Pancreas (tissue), 10 donors: ENCODE measurements at regions not wholly inside any gene's neighbourhood (a gene's known extent, or its start where the extent isn't known, plus 50 kb on each side); places are given as distances from the start of the nearest gene placed in this dataset.
"Not testable (repeated sequence)": the region's sequence is repeated elsewhere in the genome, so short reads cannot be mapped to it uniquely, and the experiment has no call there.

Experiments used
- ATAC-seq, 4 donors: fragments of 200-7000 bp; cut with Tn5 transposase; one replicate each; pipeline versions ENCODE4 v1.8.0 to v1.9.1; 2020; ENCODE audit warnings: mild to moderate bottlenecking in 4 of 4, moderate library complexity in 4 of 4
- DNase-seq, 6 donors: peaks; one replicate each; pipeline ENCODE4 v3.0.0-alpha.2; 2020
- FAIRE-seq: peaks from 2 replicates; lab custom pipeline; 2012; peaks lifted over from hg19 to GRCh38; lab: Jason Lieb, UNC
- H3K27ac ChIP-seq, 4 donors: fragments of 200-600 bp; sonication (generic); 1 replicate in 3 of 4; 2 replicates in 1 of 4; pipeline versions ENCODE4 v1.5.0 to v1.8.0; 2020
- H3K27me3 ChIP-seq, 4 donors: fragments of 200-600 bp; one replicate each; pipeline ENCODE4 v1.8.0; 2021
- H3K36me3 ChIP-seq, 3 donors: fragments of 200-600 bp; sonication (generic) in 1 of 3; one replicate each; pipeline versions ENCODE4 v1.5.0 to v1.8.0; 2020 to 2021
- H3K4me1 ChIP-seq, 3 donors: fragments of 200-600 bp; one replicate each; pipeline ENCODE4 v1.8.0; 2021
- H3K4me3 ChIP-seq, 4 donors: fragments of 200-600 bp; sonication (generic) in 2 of 4; one replicate each; pipeline versions ENCODE4 v1.5.0 to v1.8.0; 2020 to 2021
- H3K9me3 ChIP-seq, 4 donors: fragments of 200-600 bp; one replicate each; pipeline ENCODE4 v1.8.0; 2021
- CTCF ChIP-seq, 4 donors: fragments of 200-600 bp; sonication (generic) in 3 of 4; IDR thresholded peaks; one replicate each; pipeline versions ENCODE4 v1.5.0 to v1.8.0; 2021; ENCODE audit warnings: antibody characterized with exemption in 4 of 4
- WGBS, 2 donors: extraction: QIAGEN DNeasy Blood & Tissue Kit; methylation state at CpG; one replicate each; pipeline ENCODE4 v1.1.7; 2013; 5-methylcytosine and 5-hydroxymethylcytosine counted together
- intact Hi-C, 3 donors: fragments of 100-400 bp; cut with DNase I; formaldehyde crosslinking; loops; one replicate each; pipeline versions ENCODE4 v1.11.1 to v1.14.2; 2022
- donor health status: healthy with polysubstance abuse.
- donor health status: DM: no; HTN: no; CAD: no; lungs with moderate emphysema.
- donor health status: DM: no; HTN: no; CAD: no.
- donor health status: control.
- donor health status: control.
- donor health status: Bipolar disorder and iron deficiency.
- donor health status: DM: yes; HTN: yes; CAD: no.
- donor health status: DM: no; HTN: no; CAD: no.
- donor health status: DM: no; HTN: no; CAD: no.
- donor health status: DM: yes; HTN: yes; CAD: no.

- intact Hi-C loops = no loop called here
- FAIRE-seq (no peak), DNase-seq (no peak), ATAC-seq (no peak)
- TF ChIP-seq CTCF (IDR thresholded peaks at IDR 0.05) = no peak
- Histone ChIP-seq H3K27me3 (peaks cover 0 to 5% (median 0%) of the 10 kb centered on the region in 4 donors), H3K4me1 (no peaks in the 10 kb centered on the region), H3K4me3 (no peak overlapping the region), H3K9me3 (no peaks in the 10 kb centered on the region), H3K27ac (no peak overlapping the region), H3K36me3 (no peaks in the 10 kb centered on the region)
- WGBS, 2 donors = 96 to 100% methylated on average over 1 of the region's 1 CpG
Observed at GRCh38 chrX:101787934-101788333, 128.3 kb upstream of the ARMCX2 start.

GRCh38 chrX:101785142-101785541, 125.5 kb upstream of the ARMCX2 start:
- no peaks in the 10 kb centered on the region for H3K4me1 ChIP-seq
- ATAC-seq (no peak), DNase-seq (no peak), FAIRE-seq (no peak)
- peaks cover 0 to 8% (median 0%) of the 10 kb centered on the region in 4 donors for H3K27me3 ChIP-seq
- no peak overlapping the region for H3K27ac ChIP-seq
- H3K9me3 ChIP-seq = no peaks in the 10 kb centered on the region
- H3K4me3 ChIP-seq = no peak overlapping the region
- H3K36me3 ChIP-seq = no peaks in the 10 kb centered on the region
- TF ChIP-seq CTCF (IDR thresholded peaks at IDR 0.05) = no peak
- 27 to 39% methylated on average over 1 of the region's 1 CpG for WGBS, 2 donors
- intact Hi-C loops = no loop called here

GRCh38 chrX:101780421-101780820, 120.8 kb upstream of the ARMCX2 start:
- FAIRE-seq, H3K4me1 ChIP-seq, DNase-seq, H3K27me3 ChIP-seq, H3K9me3 ChIP-seq, H3K27ac ChIP-seq, intact Hi-C loops, H3K36me3 ChIP-seq, H3K4me3 ChIP-seq: not testable (repeated sequence)
- peak in 1 of 4 donors; percentile 35 for ATAC-seq
- WGBS, 2 donors = 78 to 81% methylated on average over 19 of the region's 19 CpGs

- 74 to 92% methylated on average over 1 of the region's 1 CpG for WGBS, 2 donors
- DNase-seq (no peak), FAIRE-seq (no peak), ATAC-seq (no peak)
- Histone ChIP-seq H3K27ac (no peak overlapping the region), H3K9me3 (no peaks in the 10 kb centered on the region), H3K4me1 (no peaks in the 10 kb centered on the region), H3K36me3 (no peaks in the 10 kb centered on the region), H3K4me3 (no peak overlapping the region), H3K27me3 (peaks cover 0 to 5% (median 0%) of the 10 kb centered on the region in 4 donors)
- no peak for TF ChIP-seq CTCF (IDR thresholded peaks at IDR 0.05)
- intact Hi-C loops = no loop called here
Observed at GRCh38 chrX:101774340-101774739, 114.7 kb upstream of the ARMCX2 start.

GRCh38 chrX:101764538-101764937, 104.9 kb upstream of the ARMCX2 start:
- Histone ChIP-seq H3K27me3 (no peaks in the 10 kb centered on the region), H3K4me3 (no peak overlapping the region), H3K36me3 (no peaks in the 10 kb centered on the region), H3K9me3 (no peaks in the 10 kb centered on the region), H3K4me1 (no peaks in the 10 kb centered on the region), H3K27ac (no peak overlapping the region)
- no peak for TF ChIP-seq CTCF (IDR thresholded peaks at IDR 0.05)
- DNase-seq (no peak), ATAC-seq (no peak), FAIRE-seq (no peak)
- 78 to 86% methylated on average over 4 of the region's 4 CpGs for WGBS, 2 donors
- intact Hi-C loops = no loop called here
